ENCODE measurements at regions not wholly inside any gene's neighbourhood (a gene's known extent, or its start where the extent isn't known, plus 50 kb on each side); places are given as distances from the start of the nearest gene placed in this dataset.

DNA sequence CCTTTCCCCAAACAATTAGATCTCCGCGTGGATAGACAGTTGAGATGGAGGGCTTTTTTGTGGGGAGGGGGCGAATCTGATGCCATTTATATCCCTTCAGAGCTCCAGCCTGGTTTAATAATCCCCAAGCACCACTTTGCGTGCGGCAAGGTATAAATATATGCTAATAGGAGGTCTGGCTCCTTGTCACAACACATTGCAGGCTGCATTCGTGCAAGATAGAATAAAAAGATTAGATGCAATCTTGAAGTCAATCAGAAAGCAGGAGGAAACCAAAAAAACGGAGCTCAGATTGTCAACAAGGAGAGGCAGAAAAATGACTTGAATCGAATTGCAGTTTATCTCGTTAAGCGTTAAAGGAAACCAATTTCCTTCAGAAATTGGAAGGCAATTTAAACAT is 248.7 kb downstream of the SPTSSA start:
- TF ChIP-seq, protein P1, sequence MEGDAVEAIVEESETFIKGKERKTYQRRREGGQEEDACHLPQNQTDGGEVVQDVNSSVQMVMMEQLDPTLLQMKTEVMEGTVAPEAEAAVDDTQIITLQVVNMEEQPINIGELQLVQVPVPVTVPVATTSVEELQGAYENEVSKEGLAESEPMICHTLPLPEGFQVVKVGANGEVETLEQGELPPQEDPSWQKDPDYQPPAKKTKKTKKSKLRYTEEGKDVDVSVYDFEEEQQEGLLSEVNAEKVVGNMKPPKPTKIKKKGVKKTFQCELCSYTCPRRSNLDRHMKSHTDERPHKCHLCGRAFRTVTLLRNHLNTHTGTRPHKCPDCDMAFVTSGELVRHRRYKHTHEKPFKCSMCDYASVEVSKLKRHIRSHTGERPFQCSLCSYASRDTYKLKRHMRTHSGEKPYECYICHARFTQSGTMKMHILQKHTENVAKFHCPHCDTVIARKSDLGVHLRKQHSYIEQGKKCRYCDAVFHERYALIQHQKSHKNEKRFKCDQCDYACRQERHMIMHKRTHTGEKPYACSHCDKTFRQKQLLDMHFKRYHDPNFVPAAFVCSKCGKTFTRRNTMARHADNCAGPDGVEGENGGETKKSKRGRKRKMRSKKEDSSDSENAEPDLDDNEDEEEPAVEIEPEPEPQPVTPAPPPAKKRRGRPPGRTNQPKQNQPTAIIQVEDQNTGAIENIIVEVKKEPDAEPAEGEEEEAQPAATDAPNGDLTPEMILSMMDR (conservative IDR thresholded peaks at IDR 0.05; ENCODE audit: low read length): no peak
- DNase-seq (ENCODE audit: low read depth): no peak
- no peak overlapping the region for H3K4me3 ChIP-seq (ENCODE audit: low read length)

GRCh38 chr14:34212172-34212929 is 249.7 kb downstream of the SPTSSA start:
- H3K4me3 ChIP-seq (ENCODE audit: low read length): no peak overlapping the region
- DNase-seq (ENCODE audit: low read depth): no peak
- TF ChIP-seq, protein P1 (conservative IDR thresholded peaks at IDR 0.05; ENCODE audit: low read length): no peak

DNA sequence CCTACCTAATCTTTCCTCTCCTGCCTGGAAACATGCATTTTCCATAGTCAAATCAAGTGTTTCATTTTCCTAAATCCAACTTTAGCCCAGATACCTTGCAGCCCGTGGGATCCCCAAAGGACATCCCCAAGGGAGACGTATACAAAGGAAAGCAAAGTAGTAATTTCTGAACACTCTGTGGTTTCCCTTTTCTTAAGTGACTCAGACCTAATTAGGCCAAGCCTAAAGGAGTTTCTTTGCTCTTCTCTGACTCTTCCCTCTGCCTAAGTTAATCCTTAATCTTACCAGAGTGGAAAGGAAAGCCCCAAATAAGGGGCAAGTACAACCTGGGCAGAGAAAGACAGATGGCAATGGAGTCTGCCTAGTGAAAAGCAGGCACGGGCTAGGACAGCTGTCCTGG is 250.3 kb downstream of the SPTSSA start:
- no peak for DNase-seq (ENCODE audit: low read depth)
- H3K4me3 ChIP-seq (ENCODE audit: low read length): no peak overlapping the region
- TF ChIP-seq, protein P1 (conservative IDR thresholded peaks at IDR 0.05; ENCODE audit: low read length): no peak

DNA sequence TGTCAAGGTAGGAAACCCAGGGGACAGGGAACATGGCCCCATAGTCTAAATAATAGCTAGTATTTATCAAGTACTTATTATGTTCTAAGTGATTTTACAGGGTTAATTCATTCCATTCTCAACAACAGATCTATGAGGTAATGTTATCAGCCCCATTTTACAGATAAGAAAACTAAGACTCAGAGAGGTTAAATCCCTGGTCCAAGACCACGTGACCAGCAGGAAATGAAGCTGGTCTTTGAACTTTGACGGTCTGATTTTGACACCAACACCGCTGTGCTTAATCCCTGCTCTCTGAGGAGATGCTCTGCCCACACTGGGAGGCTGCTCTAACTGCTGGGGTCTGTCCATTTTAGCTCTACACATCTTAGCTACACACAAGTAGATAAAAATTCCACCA is 253.5 kb downstream of the SPTSSA start:
- no peak overlapping the region for H3K4me3 ChIP-seq (ENCODE audit: low read length)
- DNase-seq (ENCODE audit: low read depth): no peak
- TF ChIP-seq, protein P1 (conservative IDR thresholded peaks at IDR 0.05; ENCODE audit: low read length): no peak

- TF ChIP-seq, protein P1 (conservative IDR thresholded peaks at IDR 0.05; ENCODE audit: low read length): no peak
- no peak for DNase-seq (ENCODE audit: low read depth)
- no peak overlapping the region for H3K4me3 ChIP-seq (ENCODE audit: low read length)
Measured at GRCh38 chr14:34205799-34206198, 254.9 kb upstream of the EGLN3 start.

GRCh38 chr14:34204774-34205173 is 253.9 kb upstream of the EGLN3 start:
- TF ChIP-seq, protein P1 (conservative IDR thresholded peaks at IDR 0.05; ENCODE audit: low read length): no peak
- no peak overlapping the region for H3K4me3 ChIP-seq (ENCODE audit: low read length)

DNA sequence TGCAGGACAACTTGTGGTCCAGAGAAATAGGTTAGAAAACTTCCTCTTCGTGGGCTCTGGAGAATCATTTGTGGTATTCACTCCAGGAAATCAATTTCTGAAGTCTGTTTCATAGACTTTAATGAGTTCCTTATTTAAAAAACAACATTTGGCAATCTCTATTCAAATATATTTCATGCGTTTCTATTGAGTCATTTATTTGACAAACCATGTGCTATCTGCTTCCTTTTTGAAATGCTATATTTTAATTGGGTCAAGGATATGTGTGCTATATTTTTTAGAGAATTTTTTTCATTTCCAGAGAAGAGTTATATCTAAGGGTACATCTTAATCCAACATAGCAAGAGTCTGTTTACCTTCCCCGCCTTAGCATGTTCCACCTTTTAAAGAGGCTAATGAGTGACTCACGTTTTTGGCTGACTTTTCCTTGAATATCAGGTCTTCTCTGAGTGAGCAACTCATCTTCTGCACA is 252.4 kb upstream of the EGLN3 start:
- TF ChIP-seq, protein P1 (conservative IDR thresholded peaks at IDR 0.05; ENCODE audit: low read length): no peak
- DNase-seq (ENCODE audit: low read depth): peak; percentile 59
- no peak overlapping the region for H3K4me3 ChIP-seq (ENCODE audit: low read length)

More at GRCh38 chr14:34204774-34205173, 253.9 kb upstream of the EGLN3 start:
- no peak for DNase-seq (ENCODE audit: low read depth)
